ENCODE measurements at regions not wholly inside any gene's neighbourhood (a gene's known extent, or its start where the extent isn't known, plus 50 kb on each side); places are given as distances from the start of the nearest gene placed in this dataset.

- no peak for TF ChIP-seq EZH2phosphoT487 (IDR thresholded peaks at IDR 0.05; ENCODE audit: insufficient read depth, low read depth)
- no peak for TF ChIP-seq EZH2 (IDR thresholded peaks at IDR 0.05; ENCODE audit: insufficient read depth, poor library complexity, severe bottlenecking)
Observed at GRCh38 chr10:7473474-7473873, 62.6 kb upstream of the SFMBT2 start.
